ENCODE measurements at regions not wholly inside any gene's neighbourhood (a gene's known extent, or its start where the extent isn't known, plus 50 kb on each side); places are given as distances from the start of the nearest gene placed in this dataset.

- TF ChIP-seq EZH2 (IDR thresholded peaks at IDR 0.05): no peak
- TF ChIP-seq, protein P1, sequence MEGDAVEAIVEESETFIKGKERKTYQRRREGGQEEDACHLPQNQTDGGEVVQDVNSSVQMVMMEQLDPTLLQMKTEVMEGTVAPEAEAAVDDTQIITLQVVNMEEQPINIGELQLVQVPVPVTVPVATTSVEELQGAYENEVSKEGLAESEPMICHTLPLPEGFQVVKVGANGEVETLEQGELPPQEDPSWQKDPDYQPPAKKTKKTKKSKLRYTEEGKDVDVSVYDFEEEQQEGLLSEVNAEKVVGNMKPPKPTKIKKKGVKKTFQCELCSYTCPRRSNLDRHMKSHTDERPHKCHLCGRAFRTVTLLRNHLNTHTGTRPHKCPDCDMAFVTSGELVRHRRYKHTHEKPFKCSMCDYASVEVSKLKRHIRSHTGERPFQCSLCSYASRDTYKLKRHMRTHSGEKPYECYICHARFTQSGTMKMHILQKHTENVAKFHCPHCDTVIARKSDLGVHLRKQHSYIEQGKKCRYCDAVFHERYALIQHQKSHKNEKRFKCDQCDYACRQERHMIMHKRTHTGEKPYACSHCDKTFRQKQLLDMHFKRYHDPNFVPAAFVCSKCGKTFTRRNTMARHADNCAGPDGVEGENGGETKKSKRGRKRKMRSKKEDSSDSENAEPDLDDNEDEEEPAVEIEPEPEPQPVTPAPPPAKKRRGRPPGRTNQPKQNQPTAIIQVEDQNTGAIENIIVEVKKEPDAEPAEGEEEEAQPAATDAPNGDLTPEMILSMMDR (IDR thresholded peaks at IDR 0.05): no peak
- no peak for TF ChIP-seq EZH2phosphoT487 (IDR thresholded peaks at IDR 0.05)
These were observed 555.6 kb downstream of the PRR16 start for GRCh38 chr5:121019734-121020133.

All from neural progenitor cell (in vitro differentiated cells).